ENCODE measurements at regions not wholly inside any gene's neighbourhood (a gene's known extent, or its start where the extent isn't known, plus 50 kb on each side); places are given as distances from the start of the nearest gene placed in this dataset.

DNA sequence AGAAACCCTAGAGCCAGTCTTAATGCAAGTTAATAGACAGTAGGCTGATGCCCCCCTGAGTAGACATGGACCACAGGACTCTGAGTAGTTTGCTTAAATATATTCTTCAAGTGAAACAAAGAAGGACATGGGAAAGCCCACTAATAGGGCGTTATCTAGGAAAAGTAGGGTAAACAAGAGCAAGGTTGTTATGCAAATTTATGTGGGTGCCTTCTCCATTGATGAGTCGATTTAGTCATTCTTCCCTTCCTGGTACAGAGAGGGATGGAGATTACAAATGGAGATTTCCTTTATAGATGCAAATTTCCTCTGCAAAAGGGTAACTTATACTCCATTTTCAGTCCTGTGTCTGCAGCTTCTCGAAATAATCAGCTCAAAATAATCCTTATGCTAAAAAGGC, 262.0 kb downstream of the CD83 start:
- H3K4me3 ChIP-seq (replicated peaks; ENCODE audit: insufficient read depth, low read length) = no peak overlapping the region
- no peak for DNase-seq (ENCODE audit: low read depth in 1 of 2, low spot score in 1 of 2)
- TF ChIP-seq SPI1 (IDR thresholded peaks at IDR 0.05; ENCODE audit: borderline replicate concordance, low read depth) (no peak), POLR2AphosphoS5 (IDR thresholded peaks at IDR 0.05; ENCODE audit: low read depth) (no peak), GABPA (IDR thresholded peaks at IDR 0.05; ENCODE audit: low read depth) (no peak)
- TF ChIP-seq, protein P1, sequence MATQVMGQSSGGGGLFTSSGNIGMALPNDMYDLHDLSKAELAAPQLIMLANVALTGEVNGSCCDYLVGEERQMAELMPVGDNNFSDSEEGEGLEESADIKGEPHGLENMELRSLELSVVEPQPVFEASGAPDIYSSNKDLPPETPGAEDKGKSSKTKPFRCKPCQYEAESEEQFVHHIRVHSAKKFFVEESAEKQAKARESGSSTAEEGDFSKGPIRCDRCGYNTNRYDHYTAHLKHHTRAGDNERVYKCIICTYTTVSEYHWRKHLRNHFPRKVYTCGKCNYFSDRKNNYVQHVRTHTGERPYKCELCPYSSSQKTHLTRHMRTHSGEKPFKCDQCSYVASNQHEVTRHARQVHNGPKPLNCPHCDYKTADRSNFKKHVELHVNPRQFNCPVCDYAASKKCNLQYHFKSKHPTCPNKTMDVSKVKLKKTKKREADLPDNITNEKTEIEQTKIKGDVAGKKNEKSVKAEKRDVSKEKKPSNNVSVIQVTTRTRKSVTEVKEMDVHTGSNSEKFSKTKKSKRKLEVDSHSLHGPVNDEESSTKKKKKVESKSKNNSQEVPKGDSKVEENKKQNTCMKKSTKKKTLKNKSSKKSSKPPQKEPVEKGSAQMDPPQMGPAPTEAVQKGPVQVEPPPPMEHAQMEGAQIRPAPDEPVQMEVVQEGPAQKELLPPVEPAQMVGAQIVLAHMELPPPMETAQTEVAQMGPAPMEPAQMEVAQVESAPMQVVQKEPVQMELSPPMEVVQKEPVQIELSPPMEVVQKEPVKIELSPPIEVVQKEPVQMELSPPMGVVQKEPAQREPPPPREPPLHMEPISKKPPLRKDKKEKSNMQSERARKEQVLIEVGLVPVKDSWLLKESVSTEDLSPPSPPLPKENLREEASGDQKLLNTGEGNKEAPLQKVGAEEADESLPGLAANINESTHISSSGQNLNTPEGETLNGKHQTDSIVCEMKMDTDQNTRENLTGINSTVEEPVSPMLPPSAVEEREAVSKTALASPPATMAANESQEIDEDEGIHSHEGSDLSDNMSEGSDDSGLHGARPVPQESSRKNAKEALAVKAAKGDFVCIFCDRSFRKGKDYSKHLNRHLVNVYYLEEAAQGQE (IDR thresholded peaks at IDR 0.05; ENCODE audit: insufficient replicate concordance, low read depth) = no peak
- TF ChIP-seq, protein P2, sequence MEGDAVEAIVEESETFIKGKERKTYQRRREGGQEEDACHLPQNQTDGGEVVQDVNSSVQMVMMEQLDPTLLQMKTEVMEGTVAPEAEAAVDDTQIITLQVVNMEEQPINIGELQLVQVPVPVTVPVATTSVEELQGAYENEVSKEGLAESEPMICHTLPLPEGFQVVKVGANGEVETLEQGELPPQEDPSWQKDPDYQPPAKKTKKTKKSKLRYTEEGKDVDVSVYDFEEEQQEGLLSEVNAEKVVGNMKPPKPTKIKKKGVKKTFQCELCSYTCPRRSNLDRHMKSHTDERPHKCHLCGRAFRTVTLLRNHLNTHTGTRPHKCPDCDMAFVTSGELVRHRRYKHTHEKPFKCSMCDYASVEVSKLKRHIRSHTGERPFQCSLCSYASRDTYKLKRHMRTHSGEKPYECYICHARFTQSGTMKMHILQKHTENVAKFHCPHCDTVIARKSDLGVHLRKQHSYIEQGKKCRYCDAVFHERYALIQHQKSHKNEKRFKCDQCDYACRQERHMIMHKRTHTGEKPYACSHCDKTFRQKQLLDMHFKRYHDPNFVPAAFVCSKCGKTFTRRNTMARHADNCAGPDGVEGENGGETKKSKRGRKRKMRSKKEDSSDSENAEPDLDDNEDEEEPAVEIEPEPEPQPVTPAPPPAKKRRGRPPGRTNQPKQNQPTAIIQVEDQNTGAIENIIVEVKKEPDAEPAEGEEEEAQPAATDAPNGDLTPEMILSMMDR (IDR thresholded peaks at IDR 0.05; ENCODE audit: insufficient read depth, low read length) = no peak
- H3K27ac ChIP-seq (replicated peaks) = no peak overlapping the region
- no peaks in the 10 kb centered on the region for H3K27me3 ChIP-seq (ENCODE audit: insufficient read depth, poor library complexity, severe bottlenecking)

DNA sequence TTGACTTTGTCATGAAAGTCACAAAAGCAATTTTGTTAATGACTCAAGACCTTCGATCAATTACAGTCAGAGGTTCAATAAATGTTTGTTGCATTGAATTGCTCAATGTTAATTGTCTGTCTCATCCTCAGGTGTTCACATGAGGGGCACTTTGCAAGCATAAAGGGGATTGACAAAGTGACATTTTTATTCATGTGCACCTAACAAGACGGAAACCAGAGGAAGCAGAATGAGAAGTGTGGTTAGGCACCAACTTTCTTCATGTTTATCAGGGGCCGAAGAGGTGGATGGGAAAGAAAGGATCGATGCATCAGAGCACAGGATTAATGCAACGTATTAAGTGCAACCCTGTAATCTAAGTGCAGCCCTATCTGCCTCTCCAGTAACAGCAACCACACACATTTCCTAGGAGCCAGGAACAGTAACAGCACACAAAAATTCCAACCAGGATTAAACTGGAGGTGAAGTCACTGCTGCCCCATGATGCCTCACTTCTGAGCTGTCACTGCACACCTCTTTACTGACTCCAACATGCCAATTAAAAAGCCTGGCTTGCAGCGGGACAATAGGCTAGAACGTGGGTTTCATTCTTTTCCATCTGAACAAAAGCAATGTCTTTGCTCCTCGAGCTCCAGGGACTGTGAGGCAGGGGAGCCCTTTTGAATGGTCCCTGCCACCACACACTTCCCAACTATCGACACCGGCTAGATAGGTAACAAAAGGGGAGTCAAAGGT, 262.7 kb downstream of the CD83 start:
- no peak for DNase-seq (ENCODE audit: low read depth in 1 of 2, low spot score in 1 of 2)
- Histone ChIP-seq H3K27me3 (ENCODE audit: insufficient read depth, poor library complexity, severe bottlenecking) (no peaks in the 10 kb centered on the region), H3K4me3 (replicated peaks; ENCODE audit: insufficient read depth, low read length) (no peak overlapping the region), H3K27ac (replicated peaks) (no peak overlapping the region)
- TF ChIP-seq GABPA (IDR thresholded peaks at IDR 0.05; ENCODE audit: low read depth) (no peak), SPI1 (IDR thresholded peaks at IDR 0.05; ENCODE audit: borderline replicate concordance, low read depth) (no peak)
- TF ChIP-seq, protein P1 (IDR thresholded peaks at IDR 0.05; ENCODE audit: insufficient replicate concordance, low read depth) = no peak

DNA sequence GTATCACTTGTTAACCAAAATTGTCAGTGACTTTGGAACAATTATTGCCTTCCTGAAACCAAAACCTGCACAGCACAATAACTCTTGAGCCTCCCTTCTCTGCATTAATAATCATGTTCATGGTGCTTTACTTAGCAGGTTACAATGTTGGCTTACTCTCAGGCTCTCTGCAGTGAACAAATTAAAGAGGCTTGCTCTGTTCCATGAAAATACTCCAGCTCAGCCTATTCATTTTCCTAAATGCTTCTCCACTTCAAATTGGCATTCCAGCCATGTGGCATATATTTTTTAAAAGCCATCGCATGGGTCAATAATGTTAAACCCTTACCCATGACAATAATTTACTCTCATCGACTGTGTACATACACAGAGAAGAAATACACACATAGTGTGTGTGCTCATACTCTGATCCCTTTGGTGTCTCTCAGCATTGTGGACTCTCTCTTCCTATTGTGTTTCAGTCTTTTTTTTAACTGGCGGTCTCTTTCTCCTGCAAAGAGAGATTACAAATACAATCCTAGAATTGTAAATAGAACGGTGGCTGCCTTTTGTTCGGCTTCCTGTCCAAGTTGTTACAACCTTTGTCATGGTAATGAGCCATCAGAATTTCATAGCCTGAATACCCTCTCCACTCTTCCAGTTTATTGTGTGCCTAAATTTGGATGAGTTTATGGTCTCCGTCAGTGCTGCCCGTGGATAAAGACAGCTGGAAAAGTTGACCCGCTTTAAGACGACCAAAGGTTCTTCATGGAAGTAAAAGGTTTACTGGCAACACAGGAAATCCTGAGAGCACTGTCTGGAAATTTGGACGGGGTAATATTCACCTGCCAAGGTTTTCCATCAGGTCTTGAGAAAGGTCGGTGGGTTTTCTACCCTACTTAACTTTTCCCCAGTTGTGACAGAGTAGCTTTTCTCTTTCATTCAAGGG, 263.6 kb downstream of the CD83 start:
- TF ChIP-seq SPI1 (IDR thresholded peaks at IDR 0.05; ENCODE audit: borderline replicate concordance, low read depth) (no peak), GABPA (IDR thresholded peaks at IDR 0.05; ENCODE audit: low read depth) (no peak)
- Histone ChIP-seq H3K27ac (replicated peaks) (no peak overlapping the region), H3K27me3 (ENCODE audit: insufficient read depth, poor library complexity, severe bottlenecking) (no peaks in the 10 kb centered on the region), H3K4me3 (replicated peaks; ENCODE audit: insufficient read depth, low read length) (no peak overlapping the region)
- no peak for DNase-seq (ENCODE audit: low read depth in 1 of 2, low spot score in 1 of 2)

DNA sequence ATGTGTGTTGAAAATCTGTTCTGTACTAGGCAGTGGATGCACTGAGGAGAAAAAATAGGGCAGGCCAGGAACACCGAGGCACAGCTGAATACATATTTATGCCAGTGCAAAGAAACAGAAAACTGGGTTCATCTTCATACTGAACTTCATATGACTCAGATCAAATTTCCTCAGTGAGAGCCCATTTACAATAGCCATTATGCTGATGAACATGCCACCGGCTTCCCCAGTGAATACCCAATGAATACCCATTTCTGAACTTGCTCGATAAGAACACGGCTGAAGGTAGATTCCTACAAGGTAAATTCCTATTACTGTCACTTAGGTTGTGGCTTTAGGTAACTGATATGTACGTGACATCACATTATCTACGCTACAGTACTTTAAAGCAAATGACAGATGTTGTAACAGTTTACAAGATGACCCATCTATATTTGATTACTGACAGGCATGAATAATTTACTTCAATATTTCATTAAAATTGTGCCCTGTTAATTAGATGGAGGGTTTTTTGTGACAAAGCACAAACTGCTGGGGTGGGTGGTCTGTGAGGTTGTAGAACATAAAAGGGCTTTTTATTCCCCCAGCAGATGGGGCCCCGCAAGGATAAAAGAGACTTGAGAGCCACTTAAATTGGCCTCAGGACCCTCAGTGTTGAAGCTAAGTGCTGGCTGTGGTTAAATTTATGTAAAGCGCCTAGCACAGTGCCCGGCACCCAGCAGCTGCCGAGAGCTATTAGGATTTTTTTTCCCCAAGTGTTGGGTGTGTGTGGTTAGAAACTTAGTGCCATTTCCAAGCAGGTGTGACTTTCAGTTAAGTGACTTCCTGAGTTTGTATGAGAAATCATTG, 264.5 kb downstream of the CD83 start:
- TF ChIP-seq POLR2AphosphoS5 (IDR thresholded peaks at IDR 0.05; ENCODE audit: low read depth) (no peak), SPI1 (IDR thresholded peaks at IDR 0.05; ENCODE audit: borderline replicate concordance, low read depth) (no peak), GABPA (IDR thresholded peaks at IDR 0.05; ENCODE audit: low read depth) (no peak)
- TF ChIP-seq, protein P1 (IDR thresholded peaks at IDR 0.05; ENCODE audit: insufficient replicate concordance, low read depth) = no peak
- no peak for DNase-seq (ENCODE audit: low read depth in 1 of 2, low spot score in 1 of 2)
- H3K4me3 ChIP-seq (replicated peaks; ENCODE audit: insufficient read depth, low read length) = no peak overlapping the region
- no peaks in the 10 kb centered on the region for H3K27me3 ChIP-seq (ENCODE audit: insufficient read depth, poor library complexity, severe bottlenecking)
- no peak overlapping the region for H3K27ac ChIP-seq (replicated peaks)

Data from HL-60 (cell line).